ENCODE measurements at regions not wholly inside any gene's neighbourhood (a gene's known extent, or its start where the extent isn't known, plus 50 kb on each side); places are given as distances from the start of the nearest gene placed in this dataset.

GRCh38 chr3:186487819-186488218 lies 56.4 kb downstream of the CRYGS start:
- FAIRE-seq = no peak

- no peak for FAIRE-seq
These were observed 57.1 kb downstream of the CRYGS start for GRCh38 chr3:186487037-186487436.

GRCh38 chr3:186483611-186484340 lies 60.4 kb downstream of the CRYGS start:
- FAIRE-seq = no peak

- FAIRE-seq = no peak
These were observed 62.7 kb downstream of the CRYGS start for GRCh38 chr3:186481526-186481925.

DNA sequence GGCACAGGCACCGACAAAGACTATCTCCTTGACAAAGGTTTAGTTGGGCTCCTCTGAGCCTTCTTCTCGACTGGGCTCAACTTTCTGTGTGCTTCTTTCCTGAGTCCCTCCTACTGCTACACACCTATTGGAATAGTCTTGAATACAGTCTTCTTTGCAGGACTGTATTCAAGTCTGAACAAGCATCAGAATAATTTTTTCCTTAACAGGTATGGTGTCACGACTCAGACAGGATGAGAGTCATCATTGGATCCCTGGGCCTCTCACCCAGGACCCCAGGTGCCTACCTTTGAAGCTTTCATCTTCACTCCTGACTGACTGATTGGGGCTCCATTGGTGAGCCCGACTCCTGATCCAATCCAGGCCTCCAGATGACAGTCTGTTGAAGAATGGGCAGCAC lies 66.3 kb downstream of the CRYGS start:
- no peak for FAIRE-seq

DNA sequence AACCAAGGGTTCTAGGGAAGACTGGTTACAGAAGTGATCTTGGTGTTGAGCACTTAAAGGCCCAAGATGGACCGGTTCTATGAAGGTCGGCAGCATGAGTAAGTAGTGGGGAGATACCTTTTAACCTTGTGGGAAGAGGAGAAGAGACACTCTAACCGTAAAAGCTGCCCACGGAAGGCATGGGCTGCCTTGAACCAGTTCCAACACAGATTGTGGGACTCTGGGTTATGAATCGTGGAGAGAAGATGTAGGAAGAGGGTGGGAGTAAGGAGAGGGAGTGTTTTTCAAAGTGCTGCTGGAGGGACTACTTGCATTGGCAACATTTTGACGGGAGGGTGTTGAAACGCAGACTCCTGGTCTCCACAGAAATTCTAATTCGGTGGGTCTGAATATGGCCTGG lies 67.1 kb downstream of the CRYGS start:
- FAIRE-seq = no peak

DNA sequence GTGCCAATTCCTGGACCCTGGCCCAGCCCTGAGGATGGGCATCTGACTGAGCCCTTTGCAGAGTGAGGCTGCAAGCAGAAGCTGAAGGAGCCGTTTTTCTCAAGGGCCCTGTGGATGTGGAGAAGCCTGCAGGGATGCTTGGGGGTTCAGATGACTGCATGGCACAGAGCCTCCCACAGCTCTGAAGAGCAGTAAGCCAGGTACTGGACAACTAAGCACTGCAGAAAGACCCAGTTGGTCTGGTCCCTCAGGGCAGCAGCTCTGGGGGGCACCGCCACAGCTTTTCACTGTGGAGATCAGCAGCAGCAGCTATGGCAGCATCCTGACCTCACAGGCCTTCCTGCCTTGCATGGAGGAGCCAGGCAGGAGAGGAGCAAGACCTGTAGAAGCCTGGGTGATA lies 67.6 kb downstream of the CRYGS start:
- FAIRE-seq = no peak

DNA sequence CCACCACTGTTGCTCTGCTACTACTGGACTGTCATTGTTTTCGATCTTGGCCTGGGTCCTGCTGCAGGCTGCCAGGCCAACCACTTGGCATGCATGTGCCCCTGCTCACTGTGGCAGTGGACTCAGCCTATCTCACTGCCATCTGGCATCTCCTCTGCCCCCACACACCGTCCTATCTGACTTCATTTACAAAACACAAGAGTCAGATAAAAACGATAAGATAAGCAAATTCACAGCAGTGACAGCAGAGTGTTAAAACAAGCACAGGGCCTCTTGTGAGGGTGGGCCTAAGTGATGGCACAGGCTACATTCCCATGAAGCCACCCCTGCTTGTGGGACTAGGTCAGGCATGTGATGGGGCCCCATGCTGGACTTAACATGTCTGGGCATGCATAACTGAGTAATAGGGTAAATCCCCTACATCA lies 68.1 kb downstream of the CRYGS start:
- FAIRE-seq = no peak

- no peak for FAIRE-seq
These were observed 71.0 kb downstream of the CRYGS start for GRCh38 chr3:186473166-186473565.

GRCh38 chr3:186472456-186473008 lies 71.6 kb downstream of the CRYGS start:
- FAIRE-seq = no peak

DNA sequence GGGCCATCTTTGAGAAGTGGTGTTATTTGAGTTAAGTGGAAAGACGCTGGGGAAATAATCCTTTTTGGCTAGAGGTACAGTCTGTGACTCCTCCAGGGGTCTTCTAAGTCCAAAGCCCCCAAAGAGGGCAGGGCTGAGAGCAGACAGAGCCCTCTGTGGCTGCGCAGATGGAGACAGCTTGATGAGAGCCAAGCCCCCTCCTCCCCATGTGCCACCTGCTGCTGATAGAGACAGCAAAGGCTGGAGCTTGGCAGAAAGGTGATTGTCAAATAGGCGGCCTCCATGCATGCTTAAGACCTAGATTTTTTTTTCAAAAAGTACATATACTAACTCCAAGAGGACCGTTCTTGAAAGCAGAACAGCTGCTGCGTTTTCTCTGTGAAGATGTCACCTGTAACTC lies 72.4 kb downstream of the CRYGS start:
- no peak for FAIRE-seq

- no peak for FAIRE-seq
These were observed 74.7 kb downstream of the CRYGS start for GRCh38 chr3:186469525-186469924.

DNA sequence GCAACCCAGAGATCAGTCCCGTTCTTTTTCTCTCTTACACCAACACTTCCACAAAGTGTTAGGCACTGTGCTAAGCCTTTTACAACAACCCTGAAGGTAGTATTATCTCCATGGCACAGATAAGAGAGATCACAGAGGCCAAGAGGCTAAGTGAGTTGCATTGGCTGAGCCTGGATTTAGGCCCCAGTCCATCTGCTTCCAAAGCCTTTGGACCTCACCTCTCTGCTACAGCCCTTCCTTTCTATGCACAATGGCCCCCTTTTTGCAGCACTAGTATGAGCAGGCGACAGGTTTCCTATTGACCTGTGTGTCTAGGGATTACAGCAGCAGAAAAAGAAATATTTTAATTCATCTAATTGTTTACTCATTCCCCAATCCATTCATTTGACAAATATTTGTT lies 76.2 kb downstream of the CRYGS start:
- no peak for FAIRE-seq

- no peak for FAIRE-seq
These were observed 77.7 kb downstream of the CRYGS start for GRCh38 chr3:186466391-186466974.

DNA sequence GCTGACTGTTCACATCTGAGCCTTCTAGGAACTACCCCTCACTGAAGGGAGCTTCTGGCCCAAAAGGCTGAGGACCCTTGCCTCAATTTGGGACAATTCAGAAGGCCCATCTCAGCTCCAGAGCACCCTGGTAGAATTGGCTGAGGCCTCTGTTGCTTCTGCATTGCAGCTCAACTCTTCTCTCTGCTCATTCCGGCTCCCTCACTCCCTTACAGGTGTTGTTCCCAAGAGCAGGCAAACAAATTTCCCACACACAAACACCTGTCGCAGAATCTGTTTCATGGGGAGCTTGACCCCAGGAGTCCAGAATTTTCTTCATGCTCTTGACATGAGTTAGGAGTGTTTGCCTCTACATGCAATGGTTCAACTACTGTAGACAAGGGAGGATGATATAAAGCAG lies 78.7 kb downstream of the CRYGS start:
- FAIRE-seq = no peak

DNA sequence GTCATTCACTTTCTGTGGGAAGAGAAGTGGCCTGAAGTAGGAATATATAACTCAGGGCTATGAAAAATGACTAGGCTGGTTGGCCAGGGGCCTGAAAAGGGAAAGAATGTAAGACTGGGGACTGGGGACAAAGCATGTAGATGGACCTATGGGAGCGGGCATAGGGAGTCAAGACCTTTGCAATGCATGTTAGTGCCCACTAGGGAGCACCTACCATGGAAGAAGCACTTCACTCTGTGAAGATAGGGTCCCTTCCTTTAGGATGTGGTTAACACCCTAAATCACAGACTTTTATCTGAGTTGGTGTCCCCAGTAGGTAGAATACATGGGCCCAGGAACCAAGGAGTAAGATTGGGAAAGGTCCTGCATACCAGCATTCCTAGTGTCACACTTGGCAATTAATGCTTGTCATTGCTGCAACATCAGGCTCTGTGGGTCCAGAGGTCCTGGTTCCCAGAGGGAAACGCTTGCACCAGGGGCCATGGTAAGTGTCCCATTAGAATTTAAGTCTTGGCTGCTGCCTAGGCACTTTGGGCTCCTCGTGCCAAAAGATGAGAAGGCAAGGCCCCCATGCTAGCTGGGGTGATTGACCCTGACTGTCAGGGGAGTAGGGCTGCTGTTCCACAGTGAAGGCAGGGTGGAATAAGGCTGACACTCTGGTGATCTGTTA lies 79.6 kb downstream of the CRYGS start:
- FAIRE-seq = no peak

DNA sequence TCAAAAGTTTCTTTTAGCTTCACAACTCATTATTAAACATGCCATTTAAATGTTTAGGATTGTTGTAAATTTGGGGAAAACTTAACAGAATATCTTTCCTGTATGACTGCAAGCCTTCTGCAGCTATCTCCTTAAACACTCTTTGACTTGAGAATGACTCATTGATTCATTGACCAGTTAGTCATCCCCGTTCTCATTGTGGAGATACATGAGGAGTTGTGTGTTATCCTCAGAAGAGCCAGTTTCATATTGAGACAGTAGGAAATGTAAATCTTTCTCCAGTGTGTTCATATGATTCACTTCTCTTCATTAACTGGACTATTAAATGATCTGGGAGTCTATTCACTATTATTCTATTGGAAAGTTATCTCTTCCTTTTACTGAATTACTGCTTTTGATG lies 83.0 kb downstream of the CRYGS start:
- FAIRE-seq = no peak

DNA sequence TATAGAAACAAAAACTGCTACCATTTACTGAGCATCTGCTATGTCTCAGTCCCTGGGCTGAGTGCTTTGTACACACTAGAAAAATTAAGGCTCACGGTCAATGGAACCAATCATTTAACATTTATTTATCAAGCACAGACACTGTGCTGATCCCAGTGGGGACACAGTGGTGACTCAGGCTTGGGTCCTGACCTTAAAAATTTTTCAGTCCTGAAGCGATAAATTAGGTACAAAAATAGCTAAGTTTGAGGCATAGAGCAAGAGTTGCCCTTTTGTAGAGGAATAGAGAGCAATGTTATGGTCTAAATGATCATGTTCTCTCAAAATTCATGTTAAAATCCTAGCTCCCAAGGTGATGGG lies 85.1 kb downstream of the CRYGS start:
- FAIRE-seq = no peak

DNA sequence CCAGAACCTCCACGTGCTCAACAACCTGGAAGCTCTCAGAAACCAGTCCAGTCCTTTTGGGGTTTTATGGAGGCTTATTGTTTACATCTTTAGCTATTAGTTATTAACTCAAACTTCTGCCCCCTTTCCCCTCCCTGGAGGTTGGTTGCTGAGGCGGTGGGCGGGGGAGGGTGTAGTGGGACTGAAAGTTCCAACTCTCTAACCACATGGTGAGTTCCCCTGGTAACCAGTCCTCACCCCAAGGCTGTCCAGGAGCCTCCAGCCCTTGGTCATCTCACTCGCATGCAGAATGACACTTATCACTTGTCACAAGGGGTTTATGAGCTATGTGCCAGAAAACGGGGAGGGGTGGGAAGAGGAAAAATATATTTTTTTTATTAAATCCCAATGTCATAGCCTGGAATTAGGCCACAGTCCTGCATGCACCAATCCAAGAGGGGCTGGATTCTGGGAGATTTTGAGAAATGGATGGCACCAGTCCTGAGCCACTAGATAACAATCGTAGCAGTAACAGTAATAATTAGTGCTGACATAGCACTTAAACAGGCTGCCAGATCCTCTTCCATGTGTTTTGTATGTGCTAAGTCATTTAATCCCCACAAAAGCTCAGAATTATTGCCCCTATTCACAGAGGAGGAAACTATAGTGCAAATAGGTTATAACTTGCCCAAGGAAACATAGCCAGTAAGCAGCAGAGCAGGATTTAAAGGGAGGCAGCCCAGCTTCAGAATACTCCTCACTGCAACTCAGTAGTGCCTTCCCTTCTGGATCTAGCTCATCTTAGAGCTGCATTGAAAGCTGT lies 85.7 kb downstream of the CRYGS start:
- FAIRE-seq = no peak

DNA sequence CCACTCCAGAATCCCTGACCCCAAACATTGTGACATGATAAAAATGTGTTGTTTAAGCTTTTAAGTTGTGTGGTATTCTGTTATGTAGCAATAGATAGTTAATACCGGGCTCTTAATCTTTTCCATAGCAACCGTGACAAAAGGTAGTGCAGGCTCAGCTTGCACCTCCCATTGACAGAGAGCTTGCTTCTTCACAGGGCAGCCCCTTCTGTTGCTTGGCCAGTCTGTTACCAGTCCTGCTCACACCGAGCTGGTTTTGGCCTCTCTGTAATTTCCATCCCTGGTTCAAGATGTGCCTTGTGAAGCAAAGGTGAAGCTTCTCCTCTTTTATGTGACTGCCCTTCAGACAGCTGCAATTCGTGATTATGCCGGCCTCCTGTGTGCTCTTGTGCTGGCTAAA lies 86.9 kb downstream of the CRYGS start:
- no peak for FAIRE-seq

DNA sequence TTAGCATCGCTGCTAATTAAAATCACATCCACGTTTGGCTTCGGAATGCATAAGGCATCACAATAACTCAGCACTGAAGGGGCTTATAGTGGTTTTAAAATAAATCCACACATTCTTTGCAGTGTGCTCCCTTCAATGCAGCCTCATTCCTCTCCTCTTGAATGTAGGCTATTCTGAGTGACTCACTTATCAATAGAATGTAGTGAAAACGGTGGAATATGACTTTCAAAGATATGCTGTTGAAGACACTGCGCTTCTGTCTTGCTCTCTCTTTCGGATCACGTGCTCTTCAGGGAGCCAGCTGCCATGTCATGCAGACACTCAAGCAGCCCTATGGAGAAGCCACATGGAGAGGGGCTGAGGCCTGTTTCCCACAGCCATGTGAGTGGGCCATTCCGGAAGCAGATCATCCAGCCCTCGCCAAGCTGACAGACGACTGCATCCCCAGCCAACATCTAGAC lies 87.4 kb downstream of the CRYGS start:
- no peak for FAIRE-seq

DNA sequence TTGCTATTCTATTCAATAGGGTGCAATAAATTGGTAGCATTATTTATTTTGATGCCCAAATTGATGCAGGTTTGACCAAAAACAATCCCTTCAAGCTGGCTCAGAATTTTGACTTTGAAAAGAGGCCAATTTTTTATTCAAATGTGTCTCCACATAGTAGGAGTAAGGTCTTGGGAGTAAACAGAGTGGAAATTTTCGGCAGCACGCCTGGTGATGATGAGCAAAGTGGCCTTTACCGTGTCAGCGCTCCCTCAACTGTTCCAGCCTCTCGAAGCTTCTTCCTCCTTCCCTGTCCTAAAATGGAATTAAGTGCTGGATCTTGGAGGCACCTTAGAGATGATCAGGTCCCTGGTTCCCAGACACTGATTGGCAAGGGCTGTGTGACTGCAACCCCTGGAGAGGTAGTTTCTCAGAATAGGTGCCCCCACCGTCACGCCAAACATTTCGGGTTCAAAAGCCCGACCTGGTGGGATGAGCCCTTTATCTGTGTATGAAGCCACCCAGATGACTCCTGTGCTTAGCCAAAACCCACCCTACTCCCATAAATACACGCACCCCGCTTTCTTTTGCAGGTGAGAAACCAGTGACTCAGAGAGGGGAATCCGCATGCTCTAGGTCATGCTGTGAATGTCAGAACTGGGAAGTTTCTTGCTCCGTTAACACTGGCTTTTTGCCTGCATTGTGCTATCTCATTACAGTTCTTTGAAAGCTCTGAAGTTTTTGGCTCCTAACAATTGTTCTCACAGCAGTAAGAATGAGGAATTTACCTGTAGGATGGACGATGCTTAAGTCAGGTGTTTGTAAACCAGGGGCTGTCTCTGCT lies 89.1 kb downstream of the CRYGS start:
- no peak for FAIRE-seq

Measured in TTC549 (cell line).